ENCODE measurements at regions not wholly inside any gene's neighbourhood (a gene's known extent, or its start where the extent isn't known, plus 50 kb on each side); places are given as distances from the start of the nearest gene placed in this dataset.

DNA sequence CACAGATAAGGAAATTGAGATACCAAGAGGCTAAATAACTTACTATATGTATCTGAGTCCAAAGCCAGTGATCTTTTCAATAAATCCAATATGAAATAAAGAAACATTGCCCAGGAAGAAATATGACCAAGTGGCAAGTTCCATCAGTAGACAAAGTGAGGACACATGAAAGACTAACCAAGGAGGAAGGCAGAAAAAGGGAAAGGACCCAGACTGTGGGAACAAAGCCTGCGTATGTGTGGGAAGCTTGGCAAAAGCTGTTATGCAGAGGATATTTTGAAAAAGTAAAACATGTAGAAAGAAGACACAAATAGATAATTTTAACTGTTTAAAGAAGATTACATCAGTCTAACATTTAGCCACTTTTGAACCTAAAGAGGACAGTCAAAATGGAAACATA is 264.4 kb upstream of the PRDM1 start:
- no peak for DNase-seq (ENCODE audit: low read depth in 4 of 4, low spot score in 3 of 4)

- DNase-seq (ENCODE audit: low read depth in 4 of 4, low spot score in 3 of 4) = no peak
Measured at GRCh38 chr6:105821027-105821426, 265.1 kb upstream of the PRDM1 start.

- no peak for DNase-seq (ENCODE audit: low read depth in 4 of 4, low spot score in 3 of 4)
Measured at GRCh38 chr6:105819745-105820144, 266.4 kb upstream of the PRDM1 start.

- DNase-seq (ENCODE audit: low read depth in 4 of 4, low spot score in 3 of 4) = no peak
Measured at GRCh38 chr6:105818505-105818904, 267.6 kb upstream of the PRDM1 start.

DNA sequence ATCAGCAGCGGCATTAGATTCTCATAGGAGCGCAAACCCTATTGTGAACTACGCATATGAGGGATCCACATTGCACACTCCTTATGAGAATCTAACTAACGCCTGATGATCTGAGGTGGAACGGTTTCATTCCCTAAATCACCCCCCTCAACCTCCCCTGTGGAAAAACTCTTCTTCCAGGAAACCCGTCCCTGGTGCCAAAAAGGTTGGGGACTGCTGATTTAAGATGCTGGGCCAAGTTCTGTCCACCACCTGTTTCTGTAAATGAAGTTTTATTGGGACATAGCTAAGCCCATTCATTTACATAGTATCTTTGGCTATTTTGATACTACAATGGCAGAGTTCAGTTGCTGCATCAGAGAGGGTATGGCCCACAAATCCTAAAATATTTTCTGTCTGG is 268.2 kb upstream of the PRDM1 start:
- DNase-seq (ENCODE audit: low read depth in 4 of 4, low spot score in 3 of 4) = no peak

- no peak for DNase-seq (ENCODE audit: low read depth in 4 of 4, low spot score in 3 of 4)
Measured at GRCh38 chr6:105817370-105817769, 268.8 kb upstream of the PRDM1 start.

- DNase-seq (ENCODE audit: low read depth in 4 of 4, low spot score in 3 of 4) = no peak
Measured at GRCh38 chr6:105816847-105817246, 269.3 kb upstream of the PRDM1 start.

DNA sequence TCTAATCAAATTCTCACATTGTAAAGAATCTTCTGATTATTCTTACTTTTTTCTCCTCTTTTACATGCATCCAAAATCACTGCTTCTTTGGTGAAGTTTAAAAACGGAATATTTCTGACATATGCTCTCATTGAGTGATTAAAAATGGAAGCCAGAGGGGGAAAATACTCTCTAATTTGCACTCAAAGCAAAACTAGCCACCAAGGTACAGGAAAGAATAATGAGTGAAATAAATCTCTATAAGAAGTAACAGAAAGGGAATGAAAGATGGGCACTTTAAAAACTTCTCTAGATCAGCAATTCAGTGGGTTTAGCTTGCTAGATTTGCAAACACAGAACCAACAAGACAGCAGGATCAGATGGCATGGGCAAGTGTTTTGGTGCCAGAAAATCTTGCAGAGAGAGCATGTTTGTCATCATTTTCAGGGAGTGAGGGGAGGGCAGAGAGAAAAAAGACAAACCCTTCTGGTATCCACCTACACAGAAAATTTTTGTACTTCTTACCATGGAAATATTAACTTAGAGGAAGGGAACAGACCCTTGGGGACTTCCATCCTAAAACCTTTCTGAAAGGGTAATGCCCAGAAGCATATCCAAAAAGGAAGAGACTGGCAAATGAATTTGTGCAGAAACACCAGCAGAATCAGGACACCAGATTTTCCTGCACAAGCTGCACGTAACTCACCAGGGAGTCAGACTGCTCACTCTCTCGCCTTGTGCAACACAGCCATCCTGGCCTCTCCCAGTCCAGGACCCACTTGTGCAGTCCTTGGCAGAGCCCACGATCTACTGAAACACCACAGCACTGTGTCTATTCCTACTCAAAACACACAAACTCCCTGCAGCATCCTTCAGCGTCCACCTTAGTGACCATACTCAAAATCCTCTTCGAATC is 270.2 kb upstream of the PRDM1 start:
- DNase-seq (ENCODE audit: low read depth in 4 of 4, low spot score in 3 of 4) = no peak

GRCh38 chr6:105814745-105815536 is 271.2 kb upstream of the PRDM1 start:
- no peak for DNase-seq (ENCODE audit: low read depth in 4 of 4, low spot score in 3 of 4)

DNA sequence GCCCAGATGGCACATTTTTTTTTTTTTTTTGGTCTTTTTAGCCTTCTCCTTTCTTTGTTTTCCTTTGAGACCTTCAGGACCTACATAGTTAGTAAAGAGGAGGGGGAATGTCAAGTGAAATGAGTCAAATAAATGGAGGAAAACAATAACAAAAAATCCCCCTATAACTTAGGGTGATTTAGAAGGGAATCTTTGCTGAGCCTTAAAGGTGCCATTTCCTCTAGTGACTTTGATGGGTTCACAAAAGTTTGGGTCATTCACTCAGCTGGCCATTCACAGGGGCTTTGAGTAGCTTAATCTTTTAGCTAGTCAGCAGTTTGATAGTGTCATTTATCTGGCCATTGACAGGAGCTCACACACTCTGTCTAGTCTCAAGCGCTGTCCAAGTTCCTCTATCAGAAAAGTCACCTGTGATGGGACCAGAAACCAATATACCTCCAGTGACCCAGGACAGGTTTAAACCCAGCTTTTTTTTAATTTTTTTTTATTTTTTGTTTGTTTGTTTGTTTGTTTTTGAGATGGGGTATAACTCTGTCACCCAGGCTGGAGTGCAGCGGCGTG is 275.1 kb upstream of the PRDM1 start:
- no peak for DNase-seq (ENCODE audit: low read depth in 4 of 4, low spot score in 3 of 4)

GRCh38 chr6:105810105-105810921 is 275.8 kb upstream of the PRDM1 start:
- no peak for DNase-seq (ENCODE audit: low read depth in 4 of 4, low spot score in 3 of 4)

DNA sequence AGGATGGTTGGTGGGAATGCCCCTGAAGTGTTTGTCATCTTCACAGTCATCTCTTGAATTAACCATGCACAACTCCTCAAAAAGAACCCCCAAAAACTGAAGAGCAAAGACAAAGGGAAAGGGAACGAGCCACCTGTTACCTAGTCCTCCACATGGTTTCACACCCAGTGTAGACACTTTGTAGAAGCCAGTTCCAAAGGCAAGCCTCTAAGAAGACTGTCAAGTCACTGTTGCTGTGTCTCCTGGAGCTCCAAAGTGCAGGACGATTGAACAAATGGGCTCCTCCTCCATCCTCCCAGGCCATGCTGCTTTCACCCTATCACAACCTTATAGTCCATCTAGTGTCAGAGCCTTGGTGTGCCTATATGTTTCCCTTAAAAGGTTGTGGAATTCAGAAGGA is 277.6 kb upstream of the PRDM1 start:
- no peak for DNase-seq (ENCODE audit: low read depth in 4 of 4, low spot score in 3 of 4)

GRCh38 chr6:105807905-105808304 is 278.2 kb upstream of the PRDM1 start:
- no peak for DNase-seq (ENCODE audit: low read depth in 4 of 4, low spot score in 3 of 4)

- no peak for DNase-seq (ENCODE audit: low read depth in 4 of 4, low spot score in 3 of 4)
Measured at GRCh38 chr6:105806486-105806920, 279.6 kb upstream of the PRDM1 start.

DNA sequence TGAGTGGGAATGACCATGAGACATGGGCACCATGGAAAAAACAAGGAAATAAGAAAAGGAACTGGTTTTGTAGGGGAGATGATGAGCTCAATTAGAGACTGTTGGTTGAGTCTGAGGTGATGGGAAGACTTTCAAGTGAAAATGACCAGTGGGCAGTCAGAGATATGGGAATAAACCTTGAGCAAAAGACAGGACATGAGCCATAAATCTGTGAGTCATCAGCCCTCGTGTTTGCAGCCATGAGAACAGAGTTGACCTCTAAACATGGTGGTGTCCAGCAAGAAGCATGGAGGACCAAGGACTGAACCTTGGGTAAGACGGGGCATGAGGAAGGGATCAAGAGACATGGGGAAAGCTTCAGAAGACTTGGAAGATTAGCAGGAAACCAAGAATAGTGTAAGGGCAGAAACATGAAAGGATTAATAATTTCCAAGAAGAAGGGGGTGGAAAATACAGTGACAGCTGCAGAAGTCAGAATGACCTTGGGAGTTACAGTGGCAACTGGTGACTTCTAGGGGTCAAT is 280.6 kb upstream of the PRDM1 start:
- no peak for DNase-seq (ENCODE audit: low read depth in 4 of 4, low spot score in 3 of 4)

- DNase-seq (ENCODE audit: low read depth in 4 of 4, low spot score in 3 of 4) = no peak
Measured at GRCh38 chr6:105804424-105804823, 281.7 kb upstream of the PRDM1 start.

DNA sequence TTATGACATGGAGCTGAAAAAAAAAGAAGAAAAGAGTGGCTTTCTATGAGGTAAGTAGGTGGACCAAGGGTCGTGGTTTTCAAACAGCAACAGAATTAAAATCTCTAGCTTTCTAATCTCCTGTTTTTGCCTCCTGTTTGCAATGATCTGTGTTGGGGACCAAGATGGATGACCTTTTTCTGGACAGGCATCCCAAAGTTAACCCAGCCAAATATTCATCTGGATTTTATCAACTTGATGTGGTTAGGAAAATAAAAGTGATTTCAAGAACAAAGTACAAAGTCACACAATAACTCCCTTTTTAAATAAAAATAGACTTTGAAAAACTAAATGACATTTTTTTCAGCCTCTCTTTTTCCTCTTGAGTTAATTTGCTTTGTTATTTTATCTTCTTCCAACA is 282.1 kb upstream of the PRDM1 start:
- no peak for DNase-seq (ENCODE audit: low read depth in 4 of 4, low spot score in 3 of 4)

DNA sequence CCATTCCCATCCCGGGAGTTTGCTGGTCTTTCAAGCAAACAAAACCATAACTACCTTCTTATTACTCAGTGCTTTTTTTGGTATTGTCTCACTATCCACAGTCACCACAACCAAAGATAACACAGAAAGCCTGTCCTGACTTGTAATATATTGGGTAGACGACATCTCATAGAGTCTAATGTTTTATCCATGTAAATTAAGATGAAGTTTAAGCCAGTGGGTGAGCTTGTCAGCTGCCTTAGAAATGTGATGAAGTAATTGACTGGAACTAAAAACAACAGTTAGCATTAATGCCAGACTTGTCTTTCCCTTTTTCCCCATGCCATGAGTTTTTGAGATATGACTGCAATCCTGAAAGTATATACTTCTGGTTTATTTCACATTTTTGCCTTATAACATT is 282.7 kb upstream of the PRDM1 start:
- DNase-seq (ENCODE audit: low read depth in 4 of 4, low spot score in 3 of 4) = no peak

GRCh38 chr6:105802703-105803102 is 283.4 kb upstream of the PRDM1 start:
- no peak for DNase-seq (ENCODE audit: low read depth in 4 of 4, low spot score in 3 of 4)

DNA sequence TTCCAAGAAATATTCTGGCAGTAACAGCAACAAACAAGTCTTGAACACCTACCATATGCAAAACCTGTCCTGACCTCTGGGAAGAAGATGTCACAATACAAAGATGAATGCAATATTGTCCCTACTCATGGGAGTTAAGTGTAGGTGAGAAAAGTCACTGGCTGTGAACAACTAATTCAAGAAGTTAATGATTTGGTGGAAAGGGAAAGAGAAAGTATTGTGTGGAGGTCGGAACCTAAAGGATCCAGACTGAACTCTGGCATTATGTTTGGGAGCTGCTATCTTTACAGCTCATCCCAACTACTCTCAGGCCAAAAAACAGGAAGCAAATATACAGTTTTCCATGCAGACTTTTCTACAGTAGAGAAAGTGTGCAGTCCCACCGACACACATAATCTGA is 285.3 kb upstream of the PRDM1 start:
- DNase-seq (ENCODE audit: low read depth in 4 of 4, low spot score in 3 of 4) = no peak
